C1 segment of cervical spinal cord (tissue), 14 donors: ENCODE measurements at regions not wholly inside any gene's neighbourhood (a gene's known extent, or its start where the extent isn't known, plus 50 kb on each side); places are given as distances from the start of the nearest gene placed in this dataset.
"Not testable (repeated sequence)": the region's sequence is repeated elsewhere in the genome, so short reads cannot be mapped to it uniquely, and the experiment has no call there.

Experiments
- DNase-seq, 14 donors: peaks; one replicate each; lab custom pipeline; 2025; lab: John Stamatoyannopoulos, UW

GRCh38 chr5:36739751-36740221 is 133.4 kb downstream of the SLC1A3 start:
- DNase-seq, result peak in 10 of 14 donors; percentile 4 to 52 (median 25)

GRCh38 chr5:36740259-36740898 is 134.0 kb downstream of the SLC1A3 start:
- no peak for DNase-seq

GRCh38 chr5:36741128-36741527 is 134.7 kb downstream of the SLC1A3 start:
- no peak for DNase-seq

- DNase-seq, result peak in 1 of 14 donors; percentile 4
Observed at GRCh38 chr5:36743891-36744772, 132.4 kb upstream of the NIPBL start.

GRCh38 chr5:36744773-36745589 is 131.6 kb upstream of the NIPBL start:
- peak in 10 of 14 donors; percentile 14 to 61 (median 44) for DNase-seq

GRCh38 chr5:36747794-36748193 is 128.8 kb upstream of the NIPBL start:
- not testable (repeated sequence) for DNase-seq

- DNase-seq, result no peak
Observed at GRCh38 chr5:36751886-36752285, 124.7 kb upstream of the NIPBL start.

- DNase-seq, result no peak
Observed at GRCh38 chr5:36755342-36755741, 121.2 kb upstream of the NIPBL start.

- DNase-seq, result no peak
Observed at GRCh38 chr5:36755920-36756488, 120.6 kb upstream of the NIPBL start.

GRCh38 chr5:36756848-36757247 is 119.7 kb upstream of the NIPBL start:
- DNase-seq, result no peak

- no peak for DNase-seq
Observed at GRCh38 chr5:36759117-36759516, 117.5 kb upstream of the NIPBL start.

- DNase-seq, result no peak
Observed at GRCh38 chr5:36763454-36763853, 113.1 kb upstream of the NIPBL start.

- DNase-seq, result no peak
Observed at GRCh38 chr5:36765876-36766275, 110.7 kb upstream of the NIPBL start.

GRCh38 chr5:36766981-36767380 is 109.6 kb upstream of the NIPBL start:
- no peak for DNase-seq

GRCh38 chr5:36768450-36768849 is 108.1 kb upstream of the NIPBL start:
- no peak for DNase-seq

- no peak for DNase-seq
Observed at GRCh38 chr5:36769129-36769770, 107.3 kb upstream of the NIPBL start.

- no peak for DNase-seq
Observed at GRCh38 chr5:36770125-36770524, 106.4 kb upstream of the NIPBL start.

- DNase-seq, result no peak
Observed at GRCh38 chr5:36772276-36773140, 104.1 kb upstream of the NIPBL start.

- DNase-seq, result no peak
Observed at GRCh38 chr5:36777105-36777757, 99.3 kb upstream of the NIPBL start.

- DNase-seq, result no peak
Observed at GRCh38 chr5:36778336-36778735, 98.2 kb upstream of the NIPBL start.
